OCI-LY3 (cell line): ENCODE measurements at regions not wholly inside any gene's neighbourhood (a gene's known extent, or its start where the extent isn't known, plus 50 kb on each side); places are given as distances from the start of the nearest gene placed in this dataset.
A peak's percentile ranks its signal among the peaks of the same experiment; 100 is the strongest.

ENCODE experiments used
- EZH2phosphoT487 ChIP-seq: fragments of 200-600 bp; shearing (Covaris generic); IDR thresholded peaks from 2 replicates; pipeline ENCODE4 v1.6.1; 2018; ENCODE audit warnings: antibody characterized with exemption, mixed run types, low read depth
- TF ChIP-seq, protein P1 (sequence below): fragments of 200-600, 300-600 bp; sonication (generic); IDR thresholded peaks from 2 replicates; pipeline ENCODE4 v1.5.1; 2014; ENCODE audit warnings: antibody characterized with exemption, low read length, low read depth

DNA sequence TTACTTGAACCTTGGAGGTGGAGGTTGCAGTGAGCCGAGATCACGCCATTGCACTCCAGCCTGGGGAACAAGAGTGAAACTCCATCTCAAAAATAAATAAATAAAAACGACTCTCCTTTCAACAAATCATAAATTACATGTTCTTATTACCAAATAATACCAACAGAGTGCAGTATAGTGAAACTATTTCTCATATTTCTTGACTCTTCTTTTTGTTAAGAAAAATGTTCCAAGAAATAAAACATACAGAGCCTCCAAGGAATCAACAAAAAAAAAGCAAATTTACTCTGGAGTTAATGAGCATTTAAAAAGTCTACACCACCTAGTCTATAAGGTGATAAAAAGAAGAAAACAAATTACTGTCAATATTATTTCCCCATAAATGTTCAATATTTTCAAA is 188.8 kb downstream of the KLF12 start:
- TF ChIP-seq, protein P1, sequence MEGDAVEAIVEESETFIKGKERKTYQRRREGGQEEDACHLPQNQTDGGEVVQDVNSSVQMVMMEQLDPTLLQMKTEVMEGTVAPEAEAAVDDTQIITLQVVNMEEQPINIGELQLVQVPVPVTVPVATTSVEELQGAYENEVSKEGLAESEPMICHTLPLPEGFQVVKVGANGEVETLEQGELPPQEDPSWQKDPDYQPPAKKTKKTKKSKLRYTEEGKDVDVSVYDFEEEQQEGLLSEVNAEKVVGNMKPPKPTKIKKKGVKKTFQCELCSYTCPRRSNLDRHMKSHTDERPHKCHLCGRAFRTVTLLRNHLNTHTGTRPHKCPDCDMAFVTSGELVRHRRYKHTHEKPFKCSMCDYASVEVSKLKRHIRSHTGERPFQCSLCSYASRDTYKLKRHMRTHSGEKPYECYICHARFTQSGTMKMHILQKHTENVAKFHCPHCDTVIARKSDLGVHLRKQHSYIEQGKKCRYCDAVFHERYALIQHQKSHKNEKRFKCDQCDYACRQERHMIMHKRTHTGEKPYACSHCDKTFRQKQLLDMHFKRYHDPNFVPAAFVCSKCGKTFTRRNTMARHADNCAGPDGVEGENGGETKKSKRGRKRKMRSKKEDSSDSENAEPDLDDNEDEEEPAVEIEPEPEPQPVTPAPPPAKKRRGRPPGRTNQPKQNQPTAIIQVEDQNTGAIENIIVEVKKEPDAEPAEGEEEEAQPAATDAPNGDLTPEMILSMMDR, result peak; percentile 14; the same call in 1 of the 2 replicates
- TF ChIP-seq EZH2phosphoT487, result no peak
